ENCODE measurements at regions not wholly inside any gene's neighbourhood (a gene's known extent, or its start where the extent isn't known, plus 50 kb on each side); places are given as distances from the start of the nearest gene placed in this dataset.

- no peak for TF ChIP-seq CTCF (conservative IDR thresholded peaks at IDR 0.05 in 1 of 2, IDR thresholded peaks at IDR 0.05 in 1 of 2; ENCODE audit: extremely low read depth in 1 of 2, insufficient read depth in 1 of 2, low read depth in 1 of 2, low read length in 2 of 2)
- TF ChIP-seq EZH2 (IDR thresholded peaks at IDR 0.05; ENCODE audit: borderline replicate concordance, low read length): no peak
Measured at GRCh38 chr6:1554141-1554475, 55.6 kb upstream of the FOXC1 start.
